GM12872 (cell line): ENCODE measurements at regions not wholly inside any gene's neighbourhood (a gene's known extent, or its start where the extent isn't known, plus 50 kb on each side); places are given as distances from the start of the nearest gene placed in this dataset.

Experiments
- TF ChIP-seq, protein P1 (sequence below): IDR thresholded peaks from 3 replicates; pipeline ENCODE4 v1.5.1; 2011; ENCODE audit warnings: low read depth, mild to moderate bottlenecking, low read length, moderate library complexity; ENCODE audit not compliant: insufficient read depth

DNA sequence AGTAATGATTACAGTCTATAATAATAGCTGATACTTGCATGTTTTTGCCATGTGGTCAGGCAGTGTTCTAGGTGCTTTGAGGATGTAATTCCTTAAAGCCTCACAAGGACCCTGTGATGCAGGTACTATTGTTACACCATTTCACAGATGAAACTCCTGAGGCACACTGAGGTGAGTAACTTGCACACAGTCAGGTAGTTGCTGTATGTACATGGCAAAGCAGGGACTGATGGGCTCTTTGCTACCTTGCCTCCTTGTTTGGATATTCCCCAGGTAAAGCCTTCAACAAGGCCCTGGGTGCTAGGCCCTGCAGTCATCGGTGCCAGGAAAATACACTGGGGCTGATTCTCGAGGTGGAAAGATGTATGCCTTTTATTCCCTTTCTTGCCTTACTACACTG lies 317.5 kb downstream of the CXCL12 start:
- TF ChIP-seq, protein P1, sequence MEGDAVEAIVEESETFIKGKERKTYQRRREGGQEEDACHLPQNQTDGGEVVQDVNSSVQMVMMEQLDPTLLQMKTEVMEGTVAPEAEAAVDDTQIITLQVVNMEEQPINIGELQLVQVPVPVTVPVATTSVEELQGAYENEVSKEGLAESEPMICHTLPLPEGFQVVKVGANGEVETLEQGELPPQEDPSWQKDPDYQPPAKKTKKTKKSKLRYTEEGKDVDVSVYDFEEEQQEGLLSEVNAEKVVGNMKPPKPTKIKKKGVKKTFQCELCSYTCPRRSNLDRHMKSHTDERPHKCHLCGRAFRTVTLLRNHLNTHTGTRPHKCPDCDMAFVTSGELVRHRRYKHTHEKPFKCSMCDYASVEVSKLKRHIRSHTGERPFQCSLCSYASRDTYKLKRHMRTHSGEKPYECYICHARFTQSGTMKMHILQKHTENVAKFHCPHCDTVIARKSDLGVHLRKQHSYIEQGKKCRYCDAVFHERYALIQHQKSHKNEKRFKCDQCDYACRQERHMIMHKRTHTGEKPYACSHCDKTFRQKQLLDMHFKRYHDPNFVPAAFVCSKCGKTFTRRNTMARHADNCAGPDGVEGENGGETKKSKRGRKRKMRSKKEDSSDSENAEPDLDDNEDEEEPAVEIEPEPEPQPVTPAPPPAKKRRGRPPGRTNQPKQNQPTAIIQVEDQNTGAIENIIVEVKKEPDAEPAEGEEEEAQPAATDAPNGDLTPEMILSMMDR = no peak

- TF ChIP-seq, protein P1 = no peak
Observed at GRCh38 chr10:44066527-44067255, 318.2 kb downstream of the CXCL12 start.

DNA sequence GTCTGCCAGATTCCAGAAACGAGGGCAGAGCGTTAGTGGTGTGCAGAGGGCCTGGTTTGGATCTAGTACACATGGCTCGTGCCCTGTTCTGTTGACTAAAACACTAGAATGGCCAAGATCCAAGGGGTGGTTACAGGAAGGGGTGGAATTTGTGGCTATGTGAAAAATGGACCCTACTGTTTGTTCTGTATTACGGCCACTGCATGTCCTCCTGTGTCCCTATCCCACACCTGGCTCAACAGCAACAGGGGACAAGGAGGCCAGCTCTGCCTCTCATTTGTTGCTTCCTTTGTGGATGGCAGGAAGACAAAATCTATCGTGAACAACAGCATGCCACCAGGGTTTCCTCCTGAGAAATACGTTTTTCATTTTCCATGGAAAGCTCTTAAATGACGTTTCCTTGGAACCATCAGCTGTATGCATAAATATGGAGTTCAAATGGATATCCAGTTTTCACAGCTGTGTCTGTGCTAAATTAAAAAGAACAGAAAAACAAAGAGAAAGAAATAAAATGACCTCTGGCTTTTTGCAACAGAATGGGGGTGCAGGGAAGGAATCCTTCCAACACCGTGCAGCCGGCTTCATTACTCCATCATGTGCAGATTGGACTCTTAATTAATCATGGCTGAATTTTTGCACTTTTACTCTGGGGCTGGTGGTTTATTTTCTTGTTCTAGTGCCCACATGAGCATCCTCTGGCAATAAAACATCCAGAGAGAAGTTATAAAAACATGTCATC lies 318.9 kb downstream of the CXCL12 start:
- TF ChIP-seq, protein P1 = no peak

DNA sequence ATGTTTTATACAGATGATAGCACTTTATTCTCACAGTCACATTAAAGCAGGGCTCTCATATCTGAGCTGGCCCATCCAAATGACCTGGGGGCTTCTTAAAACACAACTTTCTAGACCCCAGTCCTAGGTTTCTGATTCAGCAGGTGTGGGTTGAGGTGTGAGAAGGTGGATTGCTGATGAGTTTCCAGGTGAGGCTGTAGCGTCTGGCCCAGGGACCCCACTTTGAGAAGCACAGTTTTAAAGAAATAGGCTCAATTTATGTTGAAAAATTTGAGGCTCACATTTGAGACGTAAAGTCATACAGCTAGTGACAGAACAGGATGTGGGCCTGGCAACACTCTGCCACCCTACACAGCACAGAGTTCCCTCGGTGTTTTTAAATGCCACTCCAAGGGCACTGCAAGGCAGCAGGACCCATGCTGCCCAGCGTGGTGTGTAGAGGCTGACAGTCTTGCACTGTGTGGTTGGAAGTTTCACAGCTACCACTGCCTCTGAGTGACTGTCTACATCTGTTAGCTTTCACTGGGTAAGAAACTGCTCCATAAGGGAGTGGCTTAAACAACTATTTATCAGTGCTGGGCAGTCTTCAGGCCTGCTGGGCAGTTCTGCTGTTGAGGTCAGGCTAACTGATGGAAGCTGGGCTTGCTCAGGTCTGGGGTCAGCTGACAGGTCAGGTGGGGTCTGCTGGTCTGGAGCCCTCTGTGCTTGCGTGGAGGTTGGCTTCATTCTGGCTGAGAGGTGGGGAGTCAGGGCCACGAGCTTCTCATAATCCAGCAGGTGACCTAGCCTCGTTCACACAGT lies 319.7 kb downstream of the CXCL12 start:
- TF ChIP-seq, protein P1 = no peak

- TF ChIP-seq, protein P1 = no peak
Observed at GRCh38 chr10:44064317-44064716, 320.6 kb downstream of the CXCL12 start.

GRCh38 chr10:44063686-44064085 lies 321.2 kb downstream of the CXCL12 start:
- TF ChIP-seq, protein P1 = no peak

DNA sequence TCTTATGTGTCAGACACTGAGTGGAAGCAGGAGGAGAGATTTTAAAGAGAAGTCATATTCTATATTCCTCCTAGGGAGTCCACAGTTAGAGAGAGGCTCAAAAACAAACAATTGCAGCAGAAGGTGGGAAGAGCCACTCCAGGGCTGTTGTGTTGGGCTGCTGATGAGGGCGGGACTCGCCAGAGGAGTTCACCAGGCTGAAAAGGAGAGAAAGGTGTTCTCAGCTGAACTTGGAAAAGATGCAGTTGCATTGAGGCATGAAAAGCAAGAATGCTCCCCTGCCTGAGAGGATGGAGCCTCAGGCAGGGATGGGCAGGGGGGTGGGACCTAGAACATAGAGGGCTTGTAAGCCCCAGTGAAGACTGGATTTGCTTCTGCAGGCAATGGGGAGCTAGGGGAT lies 324.2 kb downstream of the CXCL12 start:
- TF ChIP-seq, protein P1 = no peak
